ENCODE measurements at regions not wholly inside any gene's neighbourhood (a gene's known extent, or its start where the extent isn't known, plus 50 kb on each side); places are given as distances from the start of the nearest gene placed in this dataset.

DNA sequence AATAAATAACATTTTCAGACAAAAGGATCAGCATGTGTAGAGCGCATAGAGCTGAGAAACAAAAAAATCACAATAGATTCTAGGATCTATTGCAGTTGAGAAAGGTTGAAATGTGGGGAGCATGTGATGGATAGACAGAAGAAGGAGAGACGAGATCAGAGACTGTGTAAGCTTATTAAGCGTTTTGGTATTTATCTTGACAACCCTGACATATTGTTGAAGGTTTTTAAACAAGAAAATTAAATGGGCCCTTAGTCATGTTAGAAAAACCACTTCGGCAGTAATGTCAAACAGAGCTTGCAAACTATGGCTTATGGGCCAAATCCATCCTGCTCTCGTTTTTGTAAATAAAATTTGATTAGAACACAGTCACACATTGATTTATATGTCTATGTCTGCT lies 200.5 kb upstream of the KLF4 start:
- no peak overlapping the region for H2BK20ac ChIP-seq (ENCODE audit: low read depth, low read length)
- 27% methylated on average over 2 of the region's 5 CpGs; no CpG with 5 or more reads in 1 of the 2 experiments for WGBS, 2 experiments (ENCODE audit: extremely low coverage in 2 of 2, insufficient read length in 1 of 2)
- no peak overlapping the region for H3K14ac ChIP-seq (replicated peaks; ENCODE audit: low read depth, low read length)
- intact Hi-C loops (cut with micrococcal nuclease): no loop called here
- no peak overlapping the region for H4K91ac ChIP-seq (ENCODE audit: insufficient read depth, low read depth, low read length)
- H3K9me3 ChIP-seq (ENCODE audit: control insufficient read depth, insufficient read depth, low read length): peaks cover 2% of the 10 kb centered on the region
- DNase-seq (no peak), ATAC-seq (ENCODE audit: low read depth) (no peak)
- no peak overlapping the region for H3K4me3 ChIP-seq (ENCODE audit: insufficient read depth, low read depth, low read length)
- H3K27ac ChIP-seq (ENCODE audit: insufficient read depth, low read length): no peak overlapping the region
- H4K20me1 ChIP-seq (ENCODE audit: insufficient read depth, low read length): no peaks in the 10 kb centered on the region
- no peak overlapping the region for H3K4ac ChIP-seq (ENCODE audit: low read depth, low read length)
- no TSS peak for BruUV-seq (replicated peaks)
- H3K4me2 ChIP-seq (ENCODE audit: low read depth, low read length): no peak overlapping the region
- TF ChIP-seq RAD21 (IDR thresholded peaks at IDR 0.05; ENCODE audit: low read length): no peak
- no peak for TF ChIP-seq CHD1 (IDR thresholded peaks at IDR 0.05; ENCODE audit: low read depth, low read length)
- TF ChIP-seq FOS (IDR thresholded peaks at IDR 0.05; ENCODE audit: low read depth, low read length): no peak
- no peak for TF ChIP-seq MAZ (IDR thresholded peaks at IDR 0.05; ENCODE audit: borderline replicate concordance, low read depth, low read length)
- TF ChIP-seq, protein P1, sequence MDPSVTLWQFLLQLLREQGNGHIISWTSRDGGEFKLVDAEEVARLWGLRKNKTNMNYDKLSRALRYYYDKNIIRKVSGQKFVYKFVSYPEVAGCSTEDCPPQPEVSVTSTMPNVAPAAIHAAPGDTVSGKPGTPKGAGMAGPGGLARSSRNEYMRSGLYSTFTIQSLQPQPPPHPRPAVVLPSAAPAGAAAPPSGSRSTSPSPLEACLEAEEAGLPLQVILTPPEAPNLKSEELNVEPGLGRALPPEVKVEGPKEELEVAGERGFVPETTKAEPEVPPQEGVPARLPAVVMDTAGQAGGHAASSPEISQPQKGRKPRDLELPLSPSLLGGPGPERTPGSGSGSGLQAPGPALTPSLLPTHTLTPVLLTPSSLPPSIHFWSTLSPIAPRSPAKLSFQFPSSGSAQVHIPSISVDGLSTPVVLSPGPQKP (IDR thresholded peaks at IDR 0.05; ENCODE audit: borderline replicate concordance, low read depth, low read length): no peak
- no peak for TF ChIP-seq BHLHE40 (IDR thresholded peaks at IDR 0.05; ENCODE audit: low read depth, low read length)
- TF ChIP-seq SMC3 (IDR thresholded peaks at IDR 0.05; ENCODE audit: low read depth, low read length): no peak
- no peak for TF ChIP-seq MXI1 (IDR thresholded peaks at IDR 0.05; ENCODE audit: borderline replicate concordance, low read depth, low read length)
- TF ChIP-seq RFX5 (IDR thresholded peaks at IDR 0.05; ENCODE audit: low read depth, low read length): no peak
- TF ChIP-seq USF2 (IDR thresholded peaks at IDR 0.05; ENCODE audit: low read depth, low read length): no peak
- no peak for TF ChIP-seq MAFK (IDR thresholded peaks at IDR 0.05; ENCODE audit: low read depth, low read length)
- TF ChIP-seq CEBPB (IDR thresholded peaks at IDR 0.05; ENCODE audit: low read depth, low read length): no peak
- no peak for TF ChIP-seq RCOR1 (IDR thresholded peaks at IDR 0.05; ENCODE audit: insufficient replicate concordance, low read length)
- no peak for TF ChIP-seq NFE2L2 (IDR thresholded peaks at IDR 0.05; ENCODE audit: low read depth, low read length)
- TF ChIP-seq, protein P2, sequence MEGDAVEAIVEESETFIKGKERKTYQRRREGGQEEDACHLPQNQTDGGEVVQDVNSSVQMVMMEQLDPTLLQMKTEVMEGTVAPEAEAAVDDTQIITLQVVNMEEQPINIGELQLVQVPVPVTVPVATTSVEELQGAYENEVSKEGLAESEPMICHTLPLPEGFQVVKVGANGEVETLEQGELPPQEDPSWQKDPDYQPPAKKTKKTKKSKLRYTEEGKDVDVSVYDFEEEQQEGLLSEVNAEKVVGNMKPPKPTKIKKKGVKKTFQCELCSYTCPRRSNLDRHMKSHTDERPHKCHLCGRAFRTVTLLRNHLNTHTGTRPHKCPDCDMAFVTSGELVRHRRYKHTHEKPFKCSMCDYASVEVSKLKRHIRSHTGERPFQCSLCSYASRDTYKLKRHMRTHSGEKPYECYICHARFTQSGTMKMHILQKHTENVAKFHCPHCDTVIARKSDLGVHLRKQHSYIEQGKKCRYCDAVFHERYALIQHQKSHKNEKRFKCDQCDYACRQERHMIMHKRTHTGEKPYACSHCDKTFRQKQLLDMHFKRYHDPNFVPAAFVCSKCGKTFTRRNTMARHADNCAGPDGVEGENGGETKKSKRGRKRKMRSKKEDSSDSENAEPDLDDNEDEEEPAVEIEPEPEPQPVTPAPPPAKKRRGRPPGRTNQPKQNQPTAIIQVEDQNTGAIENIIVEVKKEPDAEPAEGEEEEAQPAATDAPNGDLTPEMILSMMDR (conservative IDR thresholded peaks at IDR 0.05; ENCODE audit: low read depth, low read length): no peak
- H3K4me1 ChIP-seq (ENCODE audit: control insufficient read depth, insufficient read depth, low read length): peaks cover 6% of the 10 kb centered on the region
- H3K18ac ChIP-seq (ENCODE audit: low read depth, low read length): no peak overlapping the region
- H4K8ac ChIP-seq (ENCODE audit: low read depth in 2 of 2, low read length in 2 of 2): no peak overlapping the region
- dilution Hi-C loops (cut with HindIII; ENCODE audit: low sequenced_read_pairs, unreplicated experiment): no loop called here
- no peak overlapping the region for H4K5ac ChIP-seq (ENCODE audit: low read depth, low read length)
- no peak overlapping the region for H3K23ac ChIP-seq (ENCODE audit: low read depth, low read length)
- no peak overlapping the region for H3K9ac ChIP-seq (ENCODE audit: low read depth, low read length)
- ChIA-PET CTCF (no interaction called here), POLR2A (ENCODE audit: unreplicated experiment) (no interaction called here)
- no peak overlapping the region for H2BK15ac ChIP-seq (ENCODE audit: low read depth, low read length)
- H2AK9ac ChIP-seq (replicated peaks; ENCODE audit: low read depth, low read length, poor library complexity): no peak overlapping the region
- H3K79me1 ChIP-seq (ENCODE audit: low read depth in 1 of 2, low read length in 2 of 2): no peaks in the 10 kb centered on the region
- H3K56ac ChIP-seq (ENCODE audit: extremely low read depth, insufficient read depth, low read length): no peak overlapping the region
- no peak overlapping the region for H2BK120ac ChIP-seq (ENCODE audit: low read depth, low read length)
- H2AFZ ChIP-seq (replicated peaks; ENCODE audit: low read length, poor library complexity): no peak overlapping the region
- in situ Hi-C loops (cut with MboI; ENCODE audit: low sequenced_read_pairs): no loop called here
- H2BK5ac ChIP-seq (ENCODE audit: low read depth, low read length, poor library complexity, severe bottlenecking): no peak overlapping the region
- no peaks in the 10 kb centered on the region for H3K9me1 ChIP-seq (ENCODE audit: insufficient read depth, low read length)
- no peaks in the 10 kb centered on the region; the same call in 1 of the 2 replicates for H3K27me3 ChIP-seq (ENCODE audit: control insufficient read depth, insufficient read depth, low read length)
- no peak overlapping the region for H2AK5ac ChIP-seq (ENCODE audit: low read depth, low read length)
- H3K36me3 ChIP-seq (ENCODE audit: control insufficient read depth, insufficient read depth, low read length): no peaks in the 10 kb centered on the region
